ENCODE measurements at regions not wholly inside any gene's neighbourhood (a gene's known extent, or its start where the extent isn't known, plus 50 kb on each side); places are given as distances from the start of the nearest gene placed in this dataset.
"Not testable (repeated sequence)": the region's sequence is repeated elsewhere in the genome, so short reads cannot be mapped to it uniquely, and the experiment has no call there.

GRCh38 chr14:47921133-47921532 is 245.7 kb upstream of the MDGA2 start:
- FAIRE-seq (no peak), DNase-seq (ENCODE audit: low spot score) (no peak)

GRCh38 chr14:47919997-47920396 is 244.6 kb upstream of the MDGA2 start:
- FAIRE-seq (peak; percentile 75), DNase-seq (ENCODE audit: low spot score) (no peak)

GRCh38 chr14:47919334-47919846 is 244.0 kb upstream of the MDGA2 start:
- DNase-seq (ENCODE audit: low spot score) (no peak), FAIRE-seq (no peak)

GRCh38 chr14:47917344-47917954 is 242.0 kb upstream of the MDGA2 start:
- DNase-seq (ENCODE audit: low spot score) (peak; percentile 36), FAIRE-seq (no peak)

- not testable (repeated sequence) for FAIRE-seq; DNase-seq (ENCODE audit: low spot score)
Measured at GRCh38 chr14:47901141-47901540, 225.7 kb upstream of the MDGA2 start.

GRCh38 chr14:47899685-47900084 is 224.3 kb upstream of the MDGA2 start:
- DNase-seq (ENCODE audit: low spot score) (no peak), FAIRE-seq (no peak)

GRCh38 chr14:47874350-47874749 is 198.9 kb upstream of the MDGA2 start:
- DNase-seq (ENCODE audit: low spot score) (no peak), FAIRE-seq (no peak)

- DNase-seq (ENCODE audit: low spot score) (no peak), FAIRE-seq (no peak)
Measured at GRCh38 chr14:47872588-47872987, 197.2 kb upstream of the MDGA2 start.

GRCh38 chr14:47863441-47863840 is 188.0 kb upstream of the MDGA2 start:
- FAIRE-seq (no peak), DNase-seq (ENCODE audit: low spot score) (no peak)

GRCh38 chr14:47857646-47858045 is 182.2 kb upstream of the MDGA2 start:
- FAIRE-seq (no peak), DNase-seq (ENCODE audit: low spot score) (no peak)

GRCh38 chr14:47852278-47852677 is 176.9 kb upstream of the MDGA2 start:
- FAIRE-seq: no peak
- no peak for DNase-seq (ENCODE audit: low spot score)

GRCh38 chr14:47846008-47846407 is 170.6 kb upstream of the MDGA2 start:
- DNase-seq (ENCODE audit: low spot score): no peak
- FAIRE-seq: no peak

GRCh38 chr14:47843236-47843635 is 167.8 kb upstream of the MDGA2 start:
- DNase-seq (ENCODE audit: low spot score) (no peak), FAIRE-seq (no peak)

GRCh38 chr14:47833011-47833410 is 157.6 kb upstream of the MDGA2 start:
- no peak for DNase-seq (ENCODE audit: low spot score)
- FAIRE-seq: no peak

GRCh38 chr14:47826809-47827208 is 151.4 kb upstream of the MDGA2 start:
- no peak for DNase-seq (ENCODE audit: low spot score)
- FAIRE-seq: peak; percentile 82

- DNase-seq (ENCODE audit: low spot score) (no peak), FAIRE-seq (peak; percentile 30)
Measured at GRCh38 chr14:47822326-47822725, 146.9 kb upstream of the MDGA2 start.

GRCh38 chr14:47821135-47821534 is 145.7 kb upstream of the MDGA2 start:
- FAIRE-seq: no peak
- DNase-seq (ENCODE audit: low spot score): no peak

- no peak for DNase-seq (ENCODE audit: low spot score)
Measured at GRCh38 chr14:47790477-47790876, 115.1 kb upstream of the MDGA2 start.

GRCh38 chr14:47785058-47785457 is 109.7 kb upstream of the MDGA2 start:
- no peak for DNase-seq (ENCODE audit: low spot score)
- no peak for FAIRE-seq

More at GRCh38 chr14:47790477-47790876, 115.1 kb upstream of the MDGA2 start:
- FAIRE-seq: peak; percentile 79

GRCh38 chr14:47778631-47779030 is 103.2 kb upstream of the MDGA2 start:
- no peak for DNase-seq (ENCODE audit: low spot score)
- FAIRE-seq: no peak

GRCh38 chr14:47772652-47773051 is 97.2 kb upstream of the MDGA2 start:
- no peak for FAIRE-seq
- no peak for DNase-seq (ENCODE audit: low spot score)

- DNase-seq (ENCODE audit: low spot score) (no peak), FAIRE-seq (no peak)
Measured at GRCh38 chr14:47763188-47763854, 87.9 kb upstream of the MDGA2 start.

- DNase-seq (ENCODE audit: low spot score) (no peak), FAIRE-seq (no peak)
Measured at GRCh38 chr14:47746986-47747385, 71.6 kb upstream of the MDGA2 start.

Measured in urothelium cell line (cell line).